Skin epidermis (tissue), 12 donors: ENCODE measurements at regions not wholly inside any gene's neighbourhood (a gene's known extent, or its start where the extent isn't known, plus 50 kb on each side); places are given as distances from the start of the nearest gene placed in this dataset.

Experiments used
- H3K27ac ChIP-seq, 21 experiments: fragments of 200-600 bp; sonication (generic) in 11 of 21; one replicate each; pipeline ENCODE4 v1.5.0; 2020; ENCODE audit warnings: mild to moderate bottlenecking in 3 of 21, inconsistent platforms in 2 of 21, moderate library complexity in 2 of 21
- H3K4me3 ChIP-seq, 7 experiments: fragments of 200-600 bp; sonication (generic) in 2 of 7; one replicate each; pipeline ENCODE4 v1.5.0; 2020; ENCODE audit warnings: inconsistent platforms in 2 of 7, mild to moderate bottlenecking in 2 of 7, moderate library complexity in 1 of 7

DNA sequence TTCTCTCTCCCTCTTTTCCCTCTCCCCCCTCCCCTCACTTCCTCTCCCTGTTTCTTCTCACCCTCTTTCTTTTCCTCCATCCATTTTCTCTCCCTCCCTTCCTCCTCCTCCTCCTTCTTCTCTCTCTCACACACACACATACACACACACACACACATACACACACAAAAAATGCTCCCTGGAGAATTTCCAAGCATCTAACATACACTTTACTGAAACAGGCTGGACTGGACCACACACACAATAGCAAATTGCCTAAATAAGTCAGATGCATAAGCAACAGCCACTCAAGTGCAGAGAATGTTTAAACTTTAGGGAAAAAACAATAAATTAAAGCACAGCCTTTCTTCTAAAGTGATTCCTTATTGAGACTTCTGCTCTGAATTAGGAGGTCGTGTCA, 267.7 kb downstream of the FGFR2 start:
- peak overlapping the region in 2 of 21 experiments; percentile 10 to 37 for H3K27ac ChIP-seq
- no peak overlapping the region for H3K4me3 ChIP-seq

GRCh38 chr10:121332353-121332752, 265.9 kb downstream of the FGFR2 start:
- peak overlapping the region in 9 of 21 experiments; percentile 49 to 82 (median 77) for H3K27ac ChIP-seq

GRCh38 chr10:121332829-121333765, 265.1 kb downstream of the FGFR2 start:
- H3K27ac ChIP-seq = peak overlapping the region in 17 of 21 experiments; percentile 24 to 82 (median 65)

More at GRCh38 chr10:121332353-121332752, 265.9 kb downstream of the FGFR2 start:
- no peak overlapping the region for H3K4me3 ChIP-seq

DNA sequence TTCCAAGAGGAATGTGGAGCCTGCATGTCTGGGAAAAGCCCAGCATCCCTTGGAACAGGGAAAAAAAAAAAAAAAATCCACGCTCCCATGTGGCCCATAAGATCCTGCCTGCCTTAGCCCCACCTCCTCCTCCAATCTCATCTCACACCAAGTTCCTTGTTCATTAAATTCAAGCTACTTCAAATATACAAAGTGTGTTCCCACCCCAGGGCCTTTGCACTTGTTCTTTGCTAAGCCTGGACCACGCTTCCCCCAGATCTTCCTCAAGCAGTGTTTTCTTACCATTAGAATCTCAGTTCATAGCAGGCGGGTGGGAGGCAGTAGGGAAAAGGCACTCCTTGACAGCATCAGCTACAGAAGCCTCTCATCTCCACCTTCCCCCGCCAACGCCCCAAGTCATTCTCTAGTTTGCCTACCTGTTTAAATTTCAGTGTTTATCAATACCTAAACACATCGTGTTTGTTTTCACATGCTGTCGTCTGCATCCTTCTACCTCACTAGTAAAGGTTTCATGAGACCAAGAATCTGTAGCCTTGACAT, 262.8 kb downstream of the FGFR2 start:
- no peak overlapping the region for H3K4me3 ChIP-seq

More at GRCh38 chr10:121332829-121333765, 265.1 kb downstream of the FGFR2 start:
- no peak overlapping the region for H3K4me3 ChIP-seq

DNA sequence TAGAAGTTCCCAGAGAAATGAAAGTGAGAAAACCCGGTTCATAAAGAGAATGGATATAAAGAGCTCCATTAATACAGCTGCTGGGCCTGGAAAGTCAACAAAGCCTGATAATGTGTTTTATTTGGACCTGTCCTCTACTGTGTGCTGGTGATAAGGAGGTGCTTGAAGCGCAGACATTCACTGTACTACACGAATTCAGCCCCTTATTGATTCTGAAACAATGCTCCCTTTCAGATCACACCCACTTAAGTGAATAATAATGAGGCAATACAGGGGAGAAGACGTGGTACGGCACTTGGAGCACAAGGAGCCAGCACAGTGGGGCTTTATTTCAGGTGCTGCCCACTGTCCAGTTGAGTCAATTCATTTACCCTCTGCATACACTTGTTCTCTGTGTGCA, 260.8 kb downstream of the FGFR2 start:
- Histone ChIP-seq H3K27ac (no peak overlapping the region), H3K4me3 (no peak overlapping the region)

More for the DNA sequence above, 262.8 kb downstream of the FGFR2 start:
- peak overlapping the region in 1 of 21 experiments; percentile 25 for H3K27ac ChIP-seq

- H3K4me3 ChIP-seq = no peak overlapping the region
- no peak overlapping the region for H3K27ac ChIP-seq
Observed at GRCh38 chr10:121338206-121338980, 259.9 kb downstream of the FGFR2 start.

- no peak overlapping the region for H3K4me3 ChIP-seq
- no peak overlapping the region for H3K27ac ChIP-seq
Observed at GRCh38 chr10:121339114-121339513, 259.1 kb downstream of the FGFR2 start.

GRCh38 chr10:121340271-121340831, 257.9 kb downstream of the FGFR2 start:
- Histone ChIP-seq H3K27ac (no peak overlapping the region), H3K4me3 (no peak overlapping the region)

- H3K27ac ChIP-seq = no peak overlapping the region
- no peak overlapping the region for H3K4me3 ChIP-seq
Observed at GRCh38 chr10:121351540-121351939, 246.7 kb downstream of the FGFR2 start.

- no peak overlapping the region for H3K27ac ChIP-seq
- H3K4me3 ChIP-seq = no peak overlapping the region
Observed at GRCh38 chr10:121352231-121352855, 245.9 kb downstream of the FGFR2 start.

DNA sequence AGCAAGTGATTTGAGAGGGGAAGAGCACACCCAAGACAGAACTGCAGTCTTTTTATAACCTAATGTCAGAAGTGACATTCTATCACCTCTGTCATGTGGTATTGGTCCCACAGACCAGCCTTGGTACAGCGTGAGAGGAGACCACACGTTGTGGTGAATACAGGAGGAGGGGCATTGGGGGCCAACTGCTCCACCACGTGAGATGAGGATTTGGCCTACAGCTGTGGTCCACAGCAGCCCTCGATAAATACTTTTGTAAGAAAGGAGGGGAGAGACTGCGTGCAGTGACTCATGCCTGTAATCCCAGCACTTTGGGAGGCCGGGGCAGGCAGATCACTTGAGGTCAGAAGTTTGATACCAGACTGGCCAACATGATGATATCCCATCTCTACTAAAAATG, 243.1 kb downstream of the FGFR2 start:
- Histone ChIP-seq H3K4me3 (no peak overlapping the region), H3K27ac (no peak overlapping the region)

- no peak overlapping the region for H3K4me3 ChIP-seq
- H3K27ac ChIP-seq = no peak overlapping the region
Observed at GRCh38 chr10:121356183-121356582, 242.1 kb downstream of the FGFR2 start.

GRCh38 chr10:121357401-121357800, 240.8 kb downstream of the FGFR2 start:
- H3K27ac ChIP-seq = no peak overlapping the region
- H3K4me3 ChIP-seq = no peak overlapping the region

- H3K27ac ChIP-seq = no peak overlapping the region
- H3K4me3 ChIP-seq = no peak overlapping the region
Observed at GRCh38 chr10:121362026-121362425, 236.2 kb downstream of the FGFR2 start.

GRCh38 chr10:121365566-121365965, 232.7 kb downstream of the FGFR2 start:
- H3K27ac ChIP-seq = no peak overlapping the region
- H3K4me3 ChIP-seq = no peak overlapping the region

DNA sequence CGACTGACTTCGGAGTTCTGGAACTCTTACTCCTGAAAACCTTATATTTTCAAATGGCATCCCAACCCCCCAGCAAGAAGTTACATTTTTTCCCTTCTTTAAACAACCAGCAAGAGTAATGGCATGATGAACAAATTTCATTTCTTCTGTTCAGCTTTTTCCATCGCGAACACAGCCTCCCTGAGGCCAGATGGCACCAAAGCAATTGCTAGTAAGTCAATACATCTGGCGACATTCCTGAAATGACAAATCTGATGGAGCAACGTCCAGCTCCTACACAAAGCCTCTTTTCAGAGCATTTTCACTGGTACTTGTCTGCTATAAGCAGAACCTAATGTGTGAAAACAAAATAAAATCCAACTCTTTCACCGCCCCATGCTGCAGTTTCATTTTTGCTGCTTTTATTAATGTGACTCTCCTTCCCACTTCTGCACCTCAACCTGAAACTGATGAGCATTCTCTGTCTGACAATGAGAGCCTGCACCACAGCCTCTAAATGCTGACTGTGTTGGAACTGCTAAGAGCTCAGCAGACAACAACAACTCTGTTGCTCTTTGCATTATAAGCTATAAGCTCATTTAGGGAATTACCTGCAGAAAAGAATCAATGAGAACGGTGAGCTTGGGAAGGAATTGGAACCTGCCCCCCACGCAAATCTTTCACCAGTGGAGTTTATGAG, 229.8 kb downstream of the FGFR2 start:
- no peak overlapping the region for H3K27ac ChIP-seq

GRCh38 chr10:121369616-121370015, 228.6 kb downstream of the FGFR2 start:
- no peak overlapping the region for H3K4me3 ChIP-seq
- H3K27ac ChIP-seq = no peak overlapping the region

More for the DNA sequence above, 229.8 kb downstream of the FGFR2 start:
- no peak overlapping the region for H3K4me3 ChIP-seq

- H3K4me3 ChIP-seq = no peak overlapping the region
- H3K27ac ChIP-seq = no peak overlapping the region
Observed at GRCh38 chr10:121371836-121372235, 226.4 kb downstream of the FGFR2 start.

- H3K4me3 ChIP-seq = no peak overlapping the region
- no peak overlapping the region for H3K27ac ChIP-seq
Observed at GRCh38 chr10:121373411-121373810, 224.8 kb downstream of the FGFR2 start.
